Mucosa of rectum (tissue), 2 donors: ENCODE measurements at regions not wholly inside any gene's neighbourhood (a gene's known extent, or its start where the extent isn't known, plus 50 kb on each side); places are given as distances from the start of the nearest gene placed in this dataset.

Source experiments
- H3K27ac ChIP-seq, 2 donors: one replicate each; pipeline ENCODE4 v1.7.0; 2013; ENCODE audit warnings: inconsistent platforms in 2 of 2, low read depth in 2 of 2, low read length in 2 of 2
- H3K27me3 ChIP-seq, 2 donors: one replicate each; pipeline ENCODE4 v1.7.0; 2013; ENCODE audit warnings: low read length in 2 of 2; ENCODE audit not compliant: control insufficient read depth in 2 of 2, insufficient read depth in 2 of 2
- H3K36me3 ChIP-seq, 2 donors: one replicate each; pipeline ENCODE4 v1.7.0; 2013; ENCODE audit warnings: low read length in 2 of 2; ENCODE audit not compliant: control insufficient read depth in 2 of 2, insufficient read depth in 2 of 2
- H3K4me1 ChIP-seq, 2 donors: one replicate each; pipeline ENCODE4 v1.7.0; 2013; ENCODE audit warnings: low read length in 2 of 2, mild to moderate bottlenecking in 1 of 2; ENCODE audit not compliant: control insufficient read depth in 2 of 2, insufficient read depth in 2 of 2
- H3K4me3 ChIP-seq, 2 donors: one replicate each; pipeline ENCODE4 v1.7.0; 2013; ENCODE audit warnings: low read length in 2 of 2
- H3K9ac ChIP-seq, 2 donors: one replicate each; pipeline ENCODE4 v1.7.0; 2013; ENCODE audit warnings: low read length in 2 of 2, low read depth in 1 of 2, mild to moderate bottlenecking in 1 of 2
- H3K9me3 ChIP-seq, 2 donors: one replicate each; pipeline ENCODE4 v1.7.0; 2013; ENCODE audit warnings: low read length in 2 of 2; ENCODE audit not compliant: control insufficient read depth in 2 of 2
- donor health status: healthy.
- donor health status: Normal muscosa, but diverticular disease.

DNA sequence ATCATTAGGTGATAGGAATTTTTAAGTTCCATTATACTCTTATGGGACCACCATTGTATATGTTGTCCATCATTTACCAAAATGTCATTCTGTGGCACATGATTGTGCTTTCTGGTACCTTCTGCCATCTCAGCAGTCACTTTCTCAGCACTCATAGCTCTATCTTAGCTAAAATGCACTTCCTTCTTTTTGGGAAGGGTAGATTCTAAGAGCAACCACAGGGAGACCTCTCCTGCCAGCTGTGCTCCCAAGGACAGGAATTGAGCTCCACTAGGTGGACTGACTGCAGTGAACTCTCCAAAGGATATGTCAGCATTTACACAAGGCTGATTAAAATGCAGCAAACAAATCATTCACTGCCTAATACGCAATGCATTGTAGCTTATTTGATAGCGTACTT is 91.8 kb upstream of the OBI1 start:
- Histone ChIP-seq H3K4me1 (no peaks in the 10 kb centered on the region), H3K36me3 (no peaks in the 10 kb centered on the region), H3K9me3 (no peaks in the 10 kb centered on the region), H3K9ac (no peak overlapping the region), H3K4me3 (no peak overlapping the region), H3K27me3 (no peaks in the 10 kb centered on the region), H3K27ac (no peak overlapping the region)

DNA sequence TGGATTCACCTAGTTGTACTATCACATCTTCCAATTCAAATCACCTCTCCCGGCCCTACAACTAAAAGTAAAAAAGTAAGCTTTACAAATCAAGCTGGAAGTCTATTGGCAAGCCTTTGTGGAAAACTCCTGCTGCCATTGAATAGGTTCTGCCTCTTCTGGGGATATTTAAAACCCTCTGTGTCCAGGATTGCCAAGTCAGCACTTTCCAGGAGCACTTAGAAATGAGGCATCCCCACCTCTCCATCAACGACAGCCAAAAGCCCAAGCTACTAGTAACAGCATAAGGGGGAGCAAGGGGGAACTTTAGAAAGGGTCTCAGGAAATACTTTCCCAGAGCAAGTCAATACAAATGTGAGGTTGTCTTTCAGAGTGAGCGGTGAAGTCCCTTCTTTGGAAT is 85.0 kb upstream of the OBI1 start:
- no peak overlapping the region for H3K27ac ChIP-seq
- H3K36me3 ChIP-seq: no peaks in the 10 kb centered on the region
- H3K4me3 ChIP-seq: no peak overlapping the region
- H3K9me3 ChIP-seq: no peaks in the 10 kb centered on the region
- no peaks in the 10 kb centered on the region for H3K4me1 ChIP-seq
- H3K9ac ChIP-seq: no peak overlapping the region
- no peaks in the 10 kb centered on the region for H3K27me3 ChIP-seq

DNA sequence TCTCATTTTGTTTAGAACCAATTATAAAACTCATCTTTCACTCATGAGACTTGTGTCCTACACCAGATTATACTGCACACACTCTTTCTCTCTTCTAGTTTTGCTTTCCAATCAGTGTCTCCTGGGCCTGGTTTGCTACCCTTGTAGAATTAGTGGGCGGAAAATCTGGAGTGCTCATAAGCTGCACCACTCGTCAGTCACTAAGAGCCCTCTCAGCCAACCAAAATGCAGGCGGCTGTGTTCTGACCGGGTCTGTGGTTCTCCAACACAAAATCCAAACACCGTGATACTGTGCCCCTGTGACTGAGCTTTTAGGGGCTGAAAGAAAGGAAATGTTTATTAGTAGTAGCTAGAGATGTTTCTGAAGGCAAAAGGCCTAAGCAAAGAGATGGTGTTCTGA is 83.7 kb upstream of the OBI1 start:
- no peak overlapping the region for H3K4me3 ChIP-seq
- H3K9ac ChIP-seq: no peak overlapping the region
- no peaks in the 10 kb centered on the region for H3K27me3 ChIP-seq
- H3K27ac ChIP-seq: no peak overlapping the region
- H3K36me3 ChIP-seq: no peaks in the 10 kb centered on the region
- no peaks in the 10 kb centered on the region for H3K9me3 ChIP-seq
- H3K4me1 ChIP-seq: no peaks in the 10 kb centered on the region

DNA sequence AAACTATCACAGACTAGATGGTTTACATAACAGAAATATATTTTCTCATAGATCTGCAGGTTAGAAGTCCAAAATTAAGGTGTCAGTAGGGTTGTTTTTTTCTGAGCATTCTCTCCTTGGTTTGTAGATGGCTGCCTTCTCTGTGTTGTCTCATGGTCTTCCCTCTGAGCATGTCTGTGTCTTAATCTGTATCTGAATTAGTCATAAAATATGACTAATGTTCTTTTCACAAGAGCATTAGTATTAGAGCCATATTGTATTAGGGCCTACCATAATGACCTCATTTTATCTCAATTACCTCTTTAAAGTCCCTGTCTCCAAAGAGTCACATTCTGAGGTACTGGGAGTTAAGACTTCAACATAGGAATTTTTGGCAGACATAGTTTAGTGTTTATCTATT is 77.2 kb upstream of the OBI1 start:
- H3K27ac ChIP-seq: no peak overlapping the region
- H3K9me3 ChIP-seq: no peaks in the 10 kb centered on the region
- H3K4me3 ChIP-seq: no peak overlapping the region
- H3K9ac ChIP-seq: no peak overlapping the region
- no peaks in the 10 kb centered on the region for H3K4me1 ChIP-seq
- no peaks in the 10 kb centered on the region for H3K36me3 ChIP-seq
- H3K27me3 ChIP-seq: no peaks in the 10 kb centered on the region

DNA sequence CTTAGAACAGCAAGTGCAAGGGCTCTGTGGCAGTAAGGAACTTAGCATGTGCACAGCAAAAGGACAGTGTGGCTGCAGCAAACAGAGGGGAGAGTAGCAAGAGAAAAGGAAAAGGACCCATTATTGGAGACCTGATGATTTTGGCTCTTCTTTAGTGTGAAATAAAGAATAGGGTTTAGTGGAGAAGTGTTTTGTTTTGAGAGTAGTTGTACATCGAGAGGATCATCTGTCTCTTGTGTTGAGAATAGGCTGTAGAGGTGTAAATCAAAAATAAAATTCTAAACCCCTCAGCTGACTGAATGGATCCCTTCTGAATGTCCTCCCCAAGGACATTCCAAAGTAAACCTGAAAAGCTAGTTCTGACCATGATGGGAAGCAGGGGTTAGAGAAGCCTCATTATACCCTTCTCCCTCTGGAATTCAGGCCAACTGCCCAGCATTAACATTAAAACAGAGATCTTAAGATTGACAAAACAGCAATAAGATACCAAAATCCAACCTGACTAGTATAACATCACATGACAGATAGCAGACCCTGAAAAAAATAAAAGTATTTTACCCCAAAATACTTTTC is 73.6 kb upstream of the OBI1 start:
- H3K9me3 ChIP-seq: no peaks in the 10 kb centered on the region
- no peak overlapping the region for H3K9ac ChIP-seq
- no peaks in the 10 kb centered on the region for H3K36me3 ChIP-seq
- H3K4me3 ChIP-seq: no peak overlapping the region
- no peaks in the 10 kb centered on the region for H3K27me3 ChIP-seq
- H3K27ac ChIP-seq: no peak overlapping the region
- H3K4me1 ChIP-seq: no peaks in the 10 kb centered on the region

DNA sequence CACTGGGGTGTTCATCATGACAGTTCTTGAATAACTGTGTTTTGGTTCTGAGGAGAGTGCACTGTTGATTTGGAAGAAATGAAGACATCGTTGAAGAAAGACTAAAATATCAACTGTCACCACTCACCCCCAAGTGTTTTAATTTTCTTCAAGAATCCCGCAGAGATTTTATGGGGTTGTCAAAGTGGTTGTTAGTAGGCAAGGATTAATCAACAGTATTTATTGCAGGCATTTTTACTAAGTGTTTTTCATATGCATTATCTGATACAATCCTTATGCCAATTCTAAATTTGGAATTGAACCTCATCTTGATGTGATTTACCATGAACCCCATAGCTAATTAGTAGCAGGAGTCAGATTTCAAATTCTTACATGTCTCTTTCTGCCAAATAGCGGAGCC is 63.7 kb upstream of the OBI1 start:
- Histone ChIP-seq H3K4me3 (no peak overlapping the region), H3K27ac (no peak overlapping the region), H3K36me3 (no peaks in the 10 kb centered on the region), H3K4me1 (no peaks in the 10 kb centered on the region), H3K27me3 (no peaks in the 10 kb centered on the region), H3K9me3 (no peaks in the 10 kb centered on the region), H3K9ac (no peak overlapping the region)

DNA sequence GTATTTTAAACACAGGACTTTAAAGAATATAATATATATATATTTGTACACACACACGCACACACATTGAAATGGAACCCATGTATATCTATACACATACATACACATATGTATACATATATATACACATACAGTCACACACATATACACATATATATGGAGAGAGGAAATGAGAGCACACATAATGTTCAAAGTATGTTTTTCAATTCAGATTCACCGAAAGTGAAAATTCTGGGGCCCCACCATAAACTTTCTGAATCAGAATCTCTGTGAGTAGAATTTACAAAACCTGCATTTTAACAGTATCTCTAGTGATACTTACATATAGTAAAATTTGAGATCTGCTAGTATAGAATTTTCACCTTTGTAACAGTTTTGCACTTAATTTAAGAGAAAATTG is 60.4 kb upstream of the OBI1 start:
- Histone ChIP-seq H3K27ac (no peak overlapping the region), H3K4me3 (no peak overlapping the region), H3K9ac (no peak overlapping the region), H3K4me1 (no peaks in the 10 kb centered on the region), H3K9me3 (no peaks in the 10 kb centered on the region), H3K36me3 (no peaks in the 10 kb centered on the region), H3K27me3 (no peaks in the 10 kb centered on the region)

DNA sequence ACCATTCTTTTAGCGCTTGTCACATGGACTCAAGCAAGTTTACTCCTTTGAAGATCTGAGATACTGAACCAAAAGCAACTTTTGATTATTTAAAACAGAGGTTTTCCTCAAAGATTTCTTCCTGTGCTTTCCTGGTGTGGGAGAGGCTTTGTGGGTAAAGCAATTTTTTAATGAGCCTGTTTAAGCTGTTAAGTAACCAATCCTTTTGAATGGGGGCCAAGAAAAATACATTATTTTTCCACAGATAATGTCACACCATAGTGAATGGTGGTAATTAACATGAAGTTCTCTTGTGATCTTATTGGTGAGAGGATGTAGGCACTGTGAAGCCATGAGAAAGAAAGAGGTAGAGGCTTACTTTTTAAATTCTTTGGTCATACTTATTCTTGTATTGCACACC is 55.8 kb upstream of the OBI1 start:
- no peaks in the 10 kb centered on the region for H3K4me1 ChIP-seq
- no peak overlapping the region for H3K4me3 ChIP-seq
- no peak overlapping the region for H3K9ac ChIP-seq
- peaks cover 0 to 1% of the 10 kb centered on the region in 2 donors for H3K27me3 ChIP-seq
- no peaks in the 10 kb centered on the region for H3K9me3 ChIP-seq
- H3K36me3 ChIP-seq: no peaks in the 10 kb centered on the region
- no peak overlapping the region for H3K27ac ChIP-seq

DNA sequence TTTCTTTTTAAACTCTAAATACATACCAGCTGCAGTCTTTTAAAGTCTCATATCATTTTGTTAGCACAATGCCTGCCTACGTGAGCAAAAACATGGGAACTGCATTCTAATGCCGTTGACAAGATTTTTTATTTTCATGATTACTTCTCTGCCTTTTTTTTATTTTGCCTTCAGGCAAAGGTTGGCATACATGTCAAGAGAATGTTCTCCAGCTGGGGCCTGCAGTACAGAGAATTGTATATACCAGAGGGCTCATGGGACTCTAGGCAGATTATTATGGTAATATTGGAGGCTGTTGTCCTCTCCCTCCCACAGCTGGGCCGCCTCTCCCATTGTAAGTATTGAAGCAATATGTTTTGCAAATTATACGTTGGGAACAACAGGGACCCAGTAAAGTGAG is 53.9 kb upstream of the OBI1 start:
- H3K27ac ChIP-seq: no peak overlapping the region
- H3K4me1 ChIP-seq: no peaks in the 10 kb centered on the region
- H3K27me3 ChIP-seq: peaks cover 1 to 5% of the 10 kb centered on the region in 2 donors
- H3K9me3 ChIP-seq: no peaks in the 10 kb centered on the region
- no peak overlapping the region for H3K4me3 ChIP-seq
- no peak overlapping the region for H3K9ac ChIP-seq
- no peaks in the 10 kb centered on the region for H3K36me3 ChIP-seq

DNA sequence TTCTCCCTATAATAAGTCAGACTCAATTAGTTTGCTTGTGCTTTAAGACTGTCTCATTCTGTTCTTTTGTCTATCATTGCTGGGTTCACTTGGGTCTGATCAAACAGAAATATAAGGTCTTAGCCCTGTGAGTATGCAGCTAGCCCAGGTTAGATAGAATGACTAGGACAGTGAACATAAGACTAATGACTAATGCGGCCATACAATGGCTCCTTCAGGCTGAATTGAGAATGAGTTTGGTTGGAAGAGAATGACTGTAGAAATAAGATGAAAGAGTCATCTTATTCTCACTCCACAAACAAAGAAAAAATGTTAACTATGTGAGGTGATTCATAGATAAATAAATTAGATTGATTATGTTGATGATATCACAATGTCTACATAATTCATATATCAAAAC is 50.1 kb upstream of the OBI1 start:
- H3K9me3 ChIP-seq: no peaks in the 10 kb centered on the region
- H3K27me3 ChIP-seq: peaks cover 1 to 5% of the 10 kb centered on the region in 2 donors
- H3K9ac ChIP-seq: no peak overlapping the region
- no peak overlapping the region for H3K27ac ChIP-seq
- H3K4me3 ChIP-seq: no peak overlapping the region
- H3K4me1 ChIP-seq: no peaks in the 10 kb centered on the region
- H3K36me3 ChIP-seq: no peaks in the 10 kb centered on the region
